ENCODE measurements at regions not wholly inside any gene's neighbourhood (a gene's known extent, or its start where the extent isn't known, plus 50 kb on each side); places are given as distances from the start of the nearest gene placed in this dataset.
A peak's percentile ranks its signal among the peaks of the same experiment; 100 is the strongest.

DNA sequence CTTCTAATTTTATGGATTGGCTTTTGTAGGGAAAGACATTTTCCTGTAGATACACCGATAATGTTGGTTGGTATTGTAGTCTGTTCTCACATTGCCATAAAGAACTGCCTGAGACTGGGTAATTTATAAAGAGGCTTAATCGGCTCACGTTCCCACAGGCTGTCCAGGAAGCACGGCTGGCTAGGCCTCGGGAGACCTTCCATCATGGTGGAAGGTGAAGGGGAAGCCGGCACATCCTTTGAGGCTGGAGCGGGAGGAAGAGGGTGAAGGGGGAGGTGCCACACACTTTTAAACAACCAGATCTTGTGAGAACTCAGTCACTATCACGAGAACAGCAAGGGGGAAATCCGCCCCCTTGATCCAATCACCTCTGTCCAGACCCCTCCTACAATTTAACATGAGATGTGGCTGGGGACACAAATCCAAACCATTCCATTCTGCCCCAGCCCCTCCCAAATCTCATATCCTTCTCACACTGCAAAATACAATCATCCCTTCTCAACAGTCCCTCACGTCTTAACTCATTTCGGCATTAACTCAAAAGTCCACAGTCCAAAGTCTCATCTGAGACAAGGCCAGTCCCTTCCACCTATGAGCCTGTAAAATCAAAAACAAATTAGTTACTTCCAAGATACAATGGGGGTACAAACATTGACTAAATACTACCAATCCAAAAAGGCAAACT, 66.7 kb upstream of the EIF5 start:
- DNase-seq (ENCODE audit: low read depth), result no peak
- TF ChIP-seq, protein P1, sequence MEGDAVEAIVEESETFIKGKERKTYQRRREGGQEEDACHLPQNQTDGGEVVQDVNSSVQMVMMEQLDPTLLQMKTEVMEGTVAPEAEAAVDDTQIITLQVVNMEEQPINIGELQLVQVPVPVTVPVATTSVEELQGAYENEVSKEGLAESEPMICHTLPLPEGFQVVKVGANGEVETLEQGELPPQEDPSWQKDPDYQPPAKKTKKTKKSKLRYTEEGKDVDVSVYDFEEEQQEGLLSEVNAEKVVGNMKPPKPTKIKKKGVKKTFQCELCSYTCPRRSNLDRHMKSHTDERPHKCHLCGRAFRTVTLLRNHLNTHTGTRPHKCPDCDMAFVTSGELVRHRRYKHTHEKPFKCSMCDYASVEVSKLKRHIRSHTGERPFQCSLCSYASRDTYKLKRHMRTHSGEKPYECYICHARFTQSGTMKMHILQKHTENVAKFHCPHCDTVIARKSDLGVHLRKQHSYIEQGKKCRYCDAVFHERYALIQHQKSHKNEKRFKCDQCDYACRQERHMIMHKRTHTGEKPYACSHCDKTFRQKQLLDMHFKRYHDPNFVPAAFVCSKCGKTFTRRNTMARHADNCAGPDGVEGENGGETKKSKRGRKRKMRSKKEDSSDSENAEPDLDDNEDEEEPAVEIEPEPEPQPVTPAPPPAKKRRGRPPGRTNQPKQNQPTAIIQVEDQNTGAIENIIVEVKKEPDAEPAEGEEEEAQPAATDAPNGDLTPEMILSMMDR (conservative IDR thresholded peaks at IDR 0.05; ENCODE audit: low read depth, low read length), result no peak

DNA sequence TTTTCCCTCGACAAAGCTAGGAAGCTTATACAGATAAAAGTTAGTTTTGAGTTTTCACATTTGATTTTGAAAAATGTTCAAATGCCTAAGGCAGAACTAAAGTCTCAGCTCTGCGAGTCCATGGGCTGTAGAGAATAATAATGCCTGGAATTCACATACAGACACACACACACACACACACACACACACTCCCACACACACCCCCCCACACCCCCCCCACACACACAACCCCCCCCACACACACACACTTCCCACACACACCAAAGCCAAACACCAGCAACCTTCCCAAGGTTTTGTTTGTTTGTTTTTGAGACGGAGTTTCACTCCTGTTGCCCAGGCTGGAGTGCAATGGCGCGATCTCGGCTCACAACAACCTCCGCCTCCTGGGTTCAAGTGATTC, 62.8 kb upstream of the EIF5 start:
- TF ChIP-seq, protein P1 (conservative IDR thresholded peaks at IDR 0.05; ENCODE audit: low read depth, low read length), result no peak
- no peak for DNase-seq (ENCODE audit: low read depth)

More for the DNA sequence above, 66.7 kb upstream of the EIF5 start:
- H3K4me3 ChIP-seq (ENCODE audit: low read depth, low read length), result no peak overlapping the region

DNA sequence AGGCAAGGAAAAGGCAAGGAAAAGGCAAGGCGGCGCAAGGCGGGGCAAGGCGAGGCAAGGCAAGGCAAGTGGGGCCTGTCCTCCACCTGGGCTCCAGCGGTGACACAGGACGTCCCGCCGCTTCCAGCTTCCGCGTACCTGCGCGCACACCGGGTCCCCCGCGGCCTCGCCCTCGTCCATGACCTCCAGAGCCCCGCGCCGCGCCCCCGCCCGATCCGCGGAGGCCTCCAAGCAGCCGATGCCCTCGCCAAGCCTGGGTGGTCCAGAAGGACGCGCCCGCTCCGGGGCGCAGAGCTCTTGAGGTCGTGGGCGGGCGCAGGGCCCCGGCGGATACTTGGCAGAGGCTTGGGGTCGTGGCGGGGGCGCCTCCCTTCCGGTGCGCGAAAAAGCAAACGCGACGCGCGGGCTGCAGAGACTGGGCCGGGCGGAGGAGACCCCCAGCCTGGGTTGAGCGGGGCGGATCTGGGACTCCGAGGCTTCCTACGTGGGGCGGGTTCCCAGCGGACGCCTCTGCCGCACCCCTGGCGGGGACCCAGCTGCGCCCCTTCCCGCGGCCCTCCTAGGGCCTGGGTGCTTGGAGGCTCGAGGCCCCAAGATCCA, 60.8 kb upstream of the EIF5 start:
- H3K4me3 ChIP-seq (ENCODE audit: low read depth, low read length), result peak overlapping the region; percentile 27
- no peak for DNase-seq (ENCODE audit: low read depth)
- TF ChIP-seq, protein P1 (conservative IDR thresholded peaks at IDR 0.05; ENCODE audit: low read depth, low read length), result no peak

More for the DNA sequence above, 62.8 kb upstream of the EIF5 start:
- no peak overlapping the region for H3K4me3 ChIP-seq (ENCODE audit: low read depth, low read length)

DNA sequence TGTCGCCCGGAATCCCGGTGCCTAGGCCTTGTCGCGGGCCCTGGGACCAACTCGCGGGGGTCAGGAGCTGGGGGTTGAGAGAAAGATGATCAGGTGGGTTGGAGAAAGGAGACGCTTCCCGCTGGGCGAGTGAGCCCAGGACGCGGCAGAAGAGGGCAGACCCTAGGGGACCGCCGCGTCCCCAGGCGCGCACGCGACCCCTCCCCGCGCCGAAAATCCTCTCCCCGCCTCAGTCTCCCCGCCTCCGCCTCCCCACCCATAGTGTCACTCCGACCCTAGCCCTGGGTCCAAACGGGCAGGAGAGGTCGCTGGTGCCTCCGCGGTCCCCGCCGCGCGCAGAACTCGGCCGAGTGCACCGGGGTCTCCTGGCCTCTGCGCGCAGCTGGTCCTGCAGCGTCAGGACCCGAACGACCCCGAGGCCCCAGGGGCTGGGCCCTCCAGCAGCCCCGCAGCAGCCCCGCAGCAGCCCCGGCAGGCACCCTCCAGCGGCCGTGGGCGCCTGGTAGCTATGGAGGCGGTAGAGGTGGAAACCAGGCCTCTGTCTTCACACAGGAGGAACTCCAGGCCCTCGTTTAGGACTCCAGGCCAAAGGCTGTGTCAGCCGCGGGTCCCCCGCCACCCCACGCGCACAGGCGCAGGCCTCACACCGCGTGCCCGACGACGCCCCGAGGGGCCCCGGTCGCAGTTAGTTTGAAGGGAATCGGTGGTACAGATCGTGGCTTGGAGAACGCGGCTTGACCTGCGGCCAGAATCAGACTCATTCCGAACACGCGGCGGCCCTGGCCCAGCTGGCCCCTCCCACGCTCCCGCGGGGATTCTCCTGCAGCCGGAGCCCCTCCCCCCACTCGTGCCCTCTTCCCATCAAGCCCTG, 60.1 kb upstream of the EIF5 start:
- H3K4me3 ChIP-seq (ENCODE audit: low read depth, low read length), result peak overlapping the region; percentile 27
- DNase-seq (ENCODE audit: low read depth), result no peak
- TF ChIP-seq, protein P1 (conservative IDR thresholded peaks at IDR 0.05; ENCODE audit: low read depth, low read length), result no peak

DNA sequence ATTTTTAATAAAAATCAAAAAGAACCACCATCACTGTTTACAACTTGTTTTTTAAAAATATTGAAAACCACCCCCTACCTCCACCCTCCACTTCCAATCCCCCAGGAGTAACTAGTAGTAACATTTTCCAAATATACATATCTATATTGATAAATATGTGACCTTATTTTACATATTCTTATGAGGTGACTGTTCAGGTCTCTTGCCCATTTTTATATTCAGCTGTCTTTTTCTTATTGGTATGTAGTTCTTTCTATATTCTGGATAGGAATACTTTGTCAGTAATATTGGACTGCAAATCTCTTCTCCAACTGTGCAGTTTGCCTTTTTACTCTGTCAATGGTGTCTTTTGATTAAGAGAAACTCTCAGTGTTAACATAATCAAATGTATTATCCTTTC, 59.0 kb upstream of the EIF5 start:
- no peak for DNase-seq (ENCODE audit: low read depth)
- no peak overlapping the region for H3K4me3 ChIP-seq (ENCODE audit: low read depth, low read length)
- TF ChIP-seq, protein P1 (conservative IDR thresholded peaks at IDR 0.05; ENCODE audit: low read depth, low read length), result no peak

DNA sequence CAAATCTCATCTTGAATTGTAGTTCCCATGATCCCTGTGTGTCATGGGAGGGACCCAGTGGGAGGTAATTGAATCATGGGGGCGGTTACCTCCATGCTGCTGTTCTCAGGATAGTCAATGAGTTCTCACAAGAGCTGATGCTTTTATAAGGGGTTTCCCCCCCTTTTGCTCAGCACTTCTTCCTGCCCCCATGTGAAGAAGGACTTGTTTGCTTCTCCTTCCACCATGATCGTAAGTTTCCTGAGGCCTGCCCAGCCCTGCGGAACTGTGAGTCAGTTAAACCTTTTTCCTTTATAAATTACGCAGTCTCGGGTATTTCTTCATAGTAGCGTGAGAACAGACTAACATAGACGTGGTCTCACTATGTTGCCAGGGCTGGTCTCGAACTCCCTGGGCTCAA, 56.1 kb upstream of the EIF5 start:
- no peak for DNase-seq (ENCODE audit: low read depth)
- H3K4me3 ChIP-seq (ENCODE audit: low read depth, low read length), result no peak overlapping the region
- TF ChIP-seq, protein P1 (conservative IDR thresholded peaks at IDR 0.05; ENCODE audit: low read depth, low read length), result no peak
